ENCODE measurements at regions not wholly inside any gene's neighbourhood (a gene's known extent, or its start where the extent isn't known, plus 50 kb on each side); places are given as distances from the start of the nearest gene placed in this dataset.

GRCh38 chr5:14089198-14089597 is 53.9 kb upstream of the TRIO start:
- no peak for TF ChIP-seq GATA2 (IDR thresholded peaks at IDR 0.05; ENCODE audit: low read depth, low read length)
- TF ChIP-seq GATA3 (IDR thresholded peaks at IDR 0.05; ENCODE audit: low read depth, low read length) = no peak

All from SH-SY5Y (cell line).